ENCODE measurements at regions not wholly inside any gene's neighbourhood (a gene's known extent, or its start where the extent isn't known, plus 50 kb on each side); places are given as distances from the start of the nearest gene placed in this dataset.

- TF ChIP-seq CTCF (IDR thresholded peaks at IDR 0.05; ENCODE audit: low read depth, low read length, missing input control) (no peak), ATF3 (IDR thresholded peaks at IDR 0.05) (no peak), SP1 (IDR thresholded peaks at IDR 0.05) (no peak)
- peak overlapping the region in 1 of 2 donors; percentile 23 for H3K27ac ChIP-seq (ENCODE audit: low read depth in 1 of 2, low read length in 2 of 2)
- WGBS = 57% methylated on average over 2 of the region's 2 CpGs
- no peaks in the 10 kb centered on the region for H3K9me3 ChIP-seq (ENCODE audit: control insufficient read depth in 4 of 4, low read length in 3 of 4)
- H3K4me1 ChIP-seq (ENCODE audit: control insufficient read depth in 4 of 4, insufficient read depth in 4 of 4, low read length in 3 of 4) = no peaks in the 10 kb centered on the region
- H3K36me3 ChIP-seq (ENCODE audit: control insufficient read depth in 4 of 4, insufficient read depth in 3 of 4, low read depth in 1 of 4, low read length in 3 of 4) = no peaks in the 10 kb centered on the region
- H3K9ac ChIP-seq (ENCODE audit: low read depth in 1 of 2, low read length in 2 of 2) = no peak overlapping the region
- no peaks in the 10 kb centered on the region for H3K27me3 ChIP-seq (ENCODE audit: control insufficient read depth in 4 of 4, insufficient read depth in 4 of 4, low read length in 3 of 4)
- no peak for DNase-seq (ENCODE audit: low spot score)
- no peak overlapping the region for H3K4me3 ChIP-seq (ENCODE audit: low read depth in 1 of 3, low read length in 3 of 3)
Measured at GRCh38 chr6:113762641-113763040, 94.5 kb upstream of the MARCKS start.

- 88% methylated on average over 1 of the region's 1 CpG for WGBS
- Histone ChIP-seq H3K27ac (ENCODE audit: low read depth in 1 of 2, low read length in 2 of 2) (peak overlapping the region in 1 of 2 donors; percentile 23), H3K36me3 (ENCODE audit: control insufficient read depth in 4 of 4, insufficient read depth in 3 of 4, low read depth in 1 of 4, low read length in 3 of 4) (no peaks in the 10 kb centered on the region), H3K9me3 (ENCODE audit: control insufficient read depth in 4 of 4, low read length in 3 of 4) (no peaks in the 10 kb centered on the region), H3K27me3 (ENCODE audit: control insufficient read depth in 4 of 4, insufficient read depth in 4 of 4, low read length in 3 of 4) (no peaks in the 10 kb centered on the region), H3K9ac (ENCODE audit: low read depth in 1 of 2, low read length in 2 of 2) (no peak overlapping the region), H3K4me1 (ENCODE audit: control insufficient read depth in 4 of 4, insufficient read depth in 4 of 4, low read length in 3 of 4) (no peaks in the 10 kb centered on the region), H3K4me3 (ENCODE audit: low read depth in 1 of 3, low read length in 3 of 3) (no peak overlapping the region)
- no peak for TF ChIP-seq HNF4G (IDR thresholded peaks at IDR 0.05)
- no peak for TF ChIP-seq EGR1 (IDR thresholded peaks at IDR 0.05; ENCODE audit: low read depth in 2 of 2)
- TF ChIP-seq JUND (IDR thresholded peaks at IDR 0.05) = no peak
- no peak for TF ChIP-seq YY1 (IDR thresholded peaks at IDR 0.05)
- no peak for TF ChIP-seq FOXA2 (IDR thresholded peaks at IDR 0.05)
- no peak for TF ChIP-seq FOXA1 (IDR thresholded peaks at IDR 0.05)
- TF ChIP-seq ATF3 (IDR thresholded peaks at IDR 0.05) = no peak
- TF ChIP-seq NR2F2 (IDR thresholded peaks at IDR 0.05) = no peak
- TF ChIP-seq ZBTB33 (IDR thresholded peaks at IDR 0.05) = no peak
- TF ChIP-seq GABPA (IDR thresholded peaks at IDR 0.05 in 1 of 2, conservative IDR thresholded peaks at IDR 0.05 in 1 of 2) = no peak
- no peak for TF ChIP-seq REST (IDR thresholded peaks at IDR 0.05)
- TF ChIP-seq HNF4A (conservative IDR thresholded peaks at IDR 0.05) = no peak
- no peak for TF ChIP-seq TAF1 (conservative IDR thresholded peaks at IDR 0.05)
- no peak for TF ChIP-seq SP1 (IDR thresholded peaks at IDR 0.05)
- TF ChIP-seq RAD21 (IDR thresholded peaks at IDR 0.05) = no peak
- no peak for DNase-seq (ENCODE audit: low spot score)
Measured at GRCh38 chr6:113763311-113763766, 93.8 kb upstream of the MARCKS start.
